ENCODE measurements at regions not wholly inside any gene's neighbourhood (a gene's known extent, or its start where the extent isn't known, plus 50 kb on each side); places are given as distances from the start of the nearest gene placed in this dataset.

- no peak overlapping the region for H3K27ac ChIP-seq
- H3K36me3 ChIP-seq: no peaks in the 10 kb centered on the region
- TF ChIP-seq CTCF (IDR thresholded peaks at IDR 0.05): no peak
- DNase-seq (ENCODE audit: low spot score): no peak
- no peaks in the 10 kb centered on the region for H3K4me1 ChIP-seq
- no peak overlapping the region for H3K4me3 ChIP-seq
- no peaks in the 10 kb centered on the region for H3K27me3 ChIP-seq
- peaks cover 0 to under 1% of the 10 kb centered on the region in 2 donors for H3K9me3 ChIP-seq
Observed at GRCh38 chr11:70620510-70621184, 222.3 kb downstream of the CTTN start.

GRCh38 chr11:70621241-70621640, 222.9 kb downstream of the CTTN start:
- Histone ChIP-seq H3K4me3 (no peak overlapping the region), H3K9me3 (no peaks in the 10 kb centered on the region), H3K27ac (no peak overlapping the region), H3K36me3 (no peaks in the 10 kb centered on the region), H3K4me1 (no peaks in the 10 kb centered on the region), H3K27me3 (no peaks in the 10 kb centered on the region)
- no peak for TF ChIP-seq CTCF (IDR thresholded peaks at IDR 0.05)
- no peak for DNase-seq (ENCODE audit: low spot score)

- H3K27me3 ChIP-seq: no peaks in the 10 kb centered on the region
- DNase-seq (ENCODE audit: low spot score): no peak
- no peak for TF ChIP-seq CTCF (IDR thresholded peaks at IDR 0.05)
- no peaks in the 10 kb centered on the region for H3K36me3 ChIP-seq
- H3K4me3 ChIP-seq: no peak overlapping the region
- no peaks in the 10 kb centered on the region for H3K9me3 ChIP-seq
- no peaks in the 10 kb centered on the region for H3K4me1 ChIP-seq
- no peak overlapping the region for H3K27ac ChIP-seq
Observed at GRCh38 chr11:70622091-70622490, 223.8 kb downstream of the CTTN start.

- no peak for DNase-seq (ENCODE audit: low spot score)
- TF ChIP-seq CTCF (IDR thresholded peaks at IDR 0.05): no peak
Observed at GRCh38 chr11:70623906-70624597, 225.7 kb downstream of the CTTN start.

GRCh38 chr11:70624598-70624993, 226.3 kb downstream of the CTTN start:
- Histone ChIP-seq H3K27me3 (no peaks in the 10 kb centered on the region), H3K27ac (no peak overlapping the region), H3K36me3 (no peaks in the 10 kb centered on the region), H3K9me3 (no peaks in the 10 kb centered on the region), H3K4me1 (peaks cover 0 to 7% of the 10 kb centered on the region in 2 donors), H3K4me3 (no peak overlapping the region)
- no peak for DNase-seq (ENCODE audit: low spot score)
- TF ChIP-seq CTCF (IDR thresholded peaks at IDR 0.05): no peak

More at GRCh38 chr11:70623906-70624597, 225.7 kb downstream of the CTTN start:
- no peaks in the 10 kb centered on the region for H3K36me3 ChIP-seq
- H3K4me3 ChIP-seq: no peak overlapping the region
- no peak overlapping the region for H3K27ac ChIP-seq
- H3K27me3 ChIP-seq: no peaks in the 10 kb centered on the region
- no peaks in the 10 kb centered on the region for H3K9me3 ChIP-seq
- H3K4me1 ChIP-seq: peaks cover 0 to 7% of the 10 kb centered on the region in 2 donors

Data from right atrium auricular region (tissue), 2 donors.